CD4-positive, CD25-positive, alpha-beta regulatory T cell (primary cell): ENCODE measurements at regions not wholly inside any gene's neighbourhood (a gene's known extent, or its start where the extent isn't known, plus 50 kb on each side); places are given as distances from the start of the nearest gene placed in this dataset.
"Not testable (repeated sequence)": the region's sequence is repeated elsewhere in the genome, so short reads cannot be mapped to it uniquely, and the experiment has no call there.

Experiments
- ATAC-seq, 2 donors: fragments of 150-1000 bp; cut with Tn5 transposase; one replicate each; pipeline ENCODE4 v1.10.0; 2021; ENCODE audit warnings: low read depth in 2 of 2, moderate number of reproducible peaks in 2 of 2, moderate library complexity in 1 of 2
- DNase-seq, 3 donors: peaks; one replicate each; pipeline versions ENCODE4 v3.0.0 to v3.0.0-alpha.2; 2012 to 2022; ENCODE audit warnings: mixed read lengths in 1 of 3
- H3K27ac ChIP-seq: one replicate; pipeline ENCODE4 v1.7.0; 2013; ENCODE audit warnings: mild to moderate bottlenecking, low read length; ENCODE audit not compliant: insufficient read depth, poor library complexity, severe bottlenecking
- H3K27me3 ChIP-seq: one replicate; pipeline ENCODE4 v1.7.0; 2013; ENCODE audit warnings: low read length; ENCODE audit not compliant: control insufficient read depth, insufficient read depth
- H3K36me3 ChIP-seq: one replicate; pipeline ENCODE4 v1.7.0; 2013; ENCODE audit warnings: mild to moderate bottlenecking, low read length, moderate library complexity; ENCODE audit not compliant: control insufficient read depth, insufficient read depth
- H3K4me1 ChIP-seq: 2 replicates; pipeline ENCODE4 v1.7.0; 2013; ENCODE audit warnings: mild to moderate bottlenecking, low read length; ENCODE audit not compliant: insufficient read depth, control insufficient read depth, poor library complexity, severe bottlenecking
- H3K4me3 ChIP-seq: one replicate; pipeline ENCODE4 v1.7.0; 2013; ENCODE audit warnings: low read depth, mild to moderate bottlenecking, low read length, moderate library complexity
- H3K9me3 ChIP-seq, 2 experiments: 1 replicate in 1 of 2; 2 replicates in 1 of 2; pipeline ENCODE4 v1.7.0; 2013; ENCODE audit warnings: low read length in 2 of 2, mild to moderate bottlenecking in 1 of 2, moderate library complexity in 1 of 2; ENCODE audit not compliant: control insufficient read depth in 2 of 2
- H3K27ac Mint-ChIP-seq, 3 donors: one replicate each; pipeline ENCODE4 v1.8.0; 2020 to 2022; ENCODE audit warnings: mild to moderate bottlenecking in 3 of 3, mixed read lengths in 3 of 3, moderate library complexity in 2 of 3
- H3K27me3 Mint-ChIP-seq: one replicate; pipeline ENCODE4 v1.8.0; 2022; ENCODE audit warnings: mild to moderate bottlenecking, mixed read lengths
- H3K36me3 Mint-ChIP-seq: one replicate; pipeline ENCODE4 v1.8.0; 2020; ENCODE audit warnings: mixed read lengths
- H3K4me1 Mint-ChIP-seq, 4 donors: one replicate each; pipeline ENCODE4 v1.8.0; 2020 to 2022; ENCODE audit warnings: mixed read lengths in 4 of 4, mild to moderate bottlenecking in 1 of 4
- H3K4me3 Mint-ChIP-seq, 4 donors: one replicate each; pipeline ENCODE4 v1.8.0; 2020 to 2022; ENCODE audit warnings: mild to moderate bottlenecking in 4 of 4, mixed read lengths in 4 of 4, moderate library complexity in 3 of 4
- H3K9me3 Mint-ChIP-seq, 7 donors: one replicate each; pipeline ENCODE4 v1.8.0; 2020 to 2022; ENCODE audit warnings: mixed read lengths in 7 of 7, mild to moderate bottlenecking in 3 of 7, moderate library complexity in 2 of 7

- ATAC-seq (no peak), DNase-seq (peak in 1 of 3 donors; percentile 7)
- H3K36me3 Mint-ChIP-seq = no peaks in the 10 kb centered on the region
- no peak overlapping the region for H3K27ac ChIP-seq
- H3K36me3 ChIP-seq = no peaks in the 10 kb centered on the region
- no peaks in the 10 kb centered on the region for H3K9me3 Mint-ChIP-seq
- no peak overlapping the region for H3K27ac Mint-ChIP-seq
- peaks cover 0 to 7% (median 4%) of the 10 kb centered on the region in 4 donors for H3K4me1 Mint-ChIP-seq
- peaks cover 4% of the 10 kb centered on the region for H3K27me3 Mint-ChIP-seq
- H3K4me3 Mint-ChIP-seq = no peak overlapping the region
- H3K27me3 ChIP-seq = no peaks in the 10 kb centered on the region
- no peaks in the 10 kb centered on the region for H3K4me1 ChIP-seq
- H3K4me3 ChIP-seq = no peak overlapping the region
- no peaks in the 10 kb centered on the region for H3K9me3 ChIP-seq
These were observed 89.6 kb downstream of the ACAA2 start for GRCh38 chr18:49723648-49724180.

GRCh38 chr18:49722477-49722876, 90.9 kb downstream of the ACAA2 start:
- Mint-ChIP-seq H3K36me3 (no peaks in the 10 kb centered on the region), H3K27ac (no peak overlapping the region), H3K9me3 (no peaks in the 10 kb centered on the region), H3K4me1 (peaks cover 0 to 7% (median 4%) of the 10 kb centered on the region in 4 donors), H3K27me3 (peaks cover 10% of the 10 kb centered on the region), H3K4me3 (no peak overlapping the region)
- Histone ChIP-seq H3K4me3 (no peak overlapping the region), H3K9me3 (no peaks in the 10 kb centered on the region), H3K27ac (no peak overlapping the region), H3K4me1 (no peaks in the 10 kb centered on the region), H3K36me3 (no peaks in the 10 kb centered on the region), H3K27me3 (no peaks in the 10 kb centered on the region)
- ATAC-seq (no peak), DNase-seq (no peak)

- H3K4me3 Mint-ChIP-seq = no peak overlapping the region
- Histone ChIP-seq H3K36me3 (no peaks in the 10 kb centered on the region), H3K9me3 (no peaks in the 10 kb centered on the region), H3K27me3 (no peaks in the 10 kb centered on the region), H3K27ac (no peak overlapping the region), H3K4me1 (no peaks in the 10 kb centered on the region), H3K4me3 (no peak overlapping the region)
- DNase-seq (no peak), ATAC-seq (no peak)
- H3K27me3 Mint-ChIP-seq = peaks cover 15% of the 10 kb centered on the region
- no peaks in the 10 kb centered on the region for H3K9me3 Mint-ChIP-seq
- no peak overlapping the region for H3K27ac Mint-ChIP-seq
- H3K4me1 Mint-ChIP-seq = peaks cover 0 to 7% (median 4%) of the 10 kb centered on the region in 4 donors
- no peaks in the 10 kb centered on the region for H3K36me3 Mint-ChIP-seq
These were observed 91.4 kb downstream of the ACAA2 start for GRCh38 chr18:49721981-49722380.

- not testable (repeated sequence) for H3K9me3 Mint-ChIP-seq, H3K27me3 ChIP-seq, H3K4me3 ChIP-seq, H3K4me1 Mint-ChIP-seq, H3K27ac Mint-ChIP-seq, H3K27ac ChIP-seq, ATAC-seq, H3K36me3 ChIP-seq, DNase-seq, H3K36me3 Mint-ChIP-seq, H3K4me1 ChIP-seq, H3K4me3 Mint-ChIP-seq, H3K9me3 ChIP-seq
- H3K27me3 Mint-ChIP-seq = peaks cover 15% of the 10 kb centered on the region
These were observed 92.4 kb downstream of the ACAA2 start for GRCh38 chr18:49720944-49721343.

GRCh38 chr18:49717617-49718016, 95.7 kb downstream of the ACAA2 start:
- Mint-ChIP-seq H3K4me3 (peak overlapping the region in 1 of 4 donors; percentile 32), H3K4me1 (no peaks in the 10 kb centered on the region), H3K36me3 (no peaks in the 10 kb centered on the region), H3K27me3 (peaks cover 31% of the 10 kb centered on the region), H3K27ac (no peak overlapping the region), H3K9me3 (peaks cover 0 to 4% (median 0%) of the 10 kb centered on the region in 7 donors)
- H3K36me3 ChIP-seq = no peaks in the 10 kb centered on the region
- H3K4me1 ChIP-seq = no peaks in the 10 kb centered on the region
- H3K4me3 ChIP-seq = no peak overlapping the region
- no peaks in the 10 kb centered on the region for H3K9me3 ChIP-seq
- ATAC-seq (no peak), DNase-seq (no peak)
- no peak overlapping the region for H3K27ac ChIP-seq
- no peaks in the 10 kb centered on the region for H3K27me3 ChIP-seq

GRCh38 chr18:49716035-49716434, 97.3 kb downstream of the ACAA2 start:
- Histone ChIP-seq H3K27me3 (no peaks in the 10 kb centered on the region), H3K4me1 (no peaks in the 10 kb centered on the region), H3K36me3 (no peaks in the 10 kb centered on the region), H3K9me3 (no peaks in the 10 kb centered on the region), H3K4me3 (no peak overlapping the region), H3K27ac (no peak overlapping the region)
- H3K27me3 Mint-ChIP-seq = peaks cover 31% of the 10 kb centered on the region
- H3K4me3 Mint-ChIP-seq = no peak overlapping the region
- DNase-seq (no peak), ATAC-seq (no peak)
- peaks cover 0 to 4% (median 3%) of the 10 kb centered on the region in 7 donors for H3K9me3 Mint-ChIP-seq
- H3K4me1 Mint-ChIP-seq = no peaks in the 10 kb centered on the region
- H3K36me3 Mint-ChIP-seq = no peaks in the 10 kb centered on the region
- no peak overlapping the region for H3K27ac Mint-ChIP-seq

- Histone ChIP-seq H3K36me3 (no peaks in the 10 kb centered on the region), H3K4me1 (no peaks in the 10 kb centered on the region), H3K27ac (no peak overlapping the region), H3K27me3 (no peaks in the 10 kb centered on the region), H3K4me3 (no peak overlapping the region), H3K9me3 (no peaks in the 10 kb centered on the region)
- H3K4me1 Mint-ChIP-seq = no peaks in the 10 kb centered on the region
- no peaks in the 10 kb centered on the region for H3K36me3 Mint-ChIP-seq
- DNase-seq (no peak), ATAC-seq (no peak)
- H3K27me3 Mint-ChIP-seq = peaks cover 10% of the 10 kb centered on the region
- peaks cover 0 to 4% (median 0%) of the 10 kb centered on the region in 7 donors for H3K9me3 Mint-ChIP-seq
- no peak overlapping the region for H3K27ac Mint-ChIP-seq
- H3K4me3 Mint-ChIP-seq = no peak overlapping the region
These were observed 104.0 kb downstream of the ACAA2 start for GRCh38 chr18:49709347-49709690.

GRCh38 chr18:49708662-49709346, 104.5 kb downstream of the ACAA2 start:
- no peaks in the 10 kb centered on the region for H3K4me1 Mint-ChIP-seq
- no peak overlapping the region for H3K4me3 Mint-ChIP-seq
- no peaks in the 10 kb centered on the region for H3K4me1 ChIP-seq
- H3K36me3 Mint-ChIP-seq = no peaks in the 10 kb centered on the region
- ATAC-seq (no peak), DNase-seq (no peak)
- peaks cover 0 to 4% (median 0%) of the 10 kb centered on the region in 7 donors for H3K9me3 Mint-ChIP-seq
- no peaks in the 10 kb centered on the region for H3K9me3 ChIP-seq
- no peak overlapping the region for H3K27ac Mint-ChIP-seq
- H3K27me3 Mint-ChIP-seq = peaks cover 15% of the 10 kb centered on the region
- H3K27me3 ChIP-seq = no peaks in the 10 kb centered on the region
- H3K36me3 ChIP-seq = no peaks in the 10 kb centered on the region
- H3K27ac ChIP-seq = no peak overlapping the region
- no peak overlapping the region for H3K4me3 ChIP-seq
